C4-2B (cell line): ENCODE measurements at regions not wholly inside any gene's neighbourhood (a gene's known extent, or its start where the extent isn't known, plus 50 kb on each side); places are given as distances from the start of the nearest gene placed in this dataset.

ENCODE experiments used
- CTCF ChIP-seq: fragments of 450-650 bp; conservative IDR thresholded peaks from 2 replicates; pipeline ENCODE4 v1.5.1; 2017; ENCODE audit warnings: mild to moderate bottlenecking
- ZFX ChIP-seq: fragments of 450-650 bp; IDR thresholded peaks from 2 replicates; pipeline ENCODE4 v1.6.1; 2017

- no peak for TF ChIP-seq CTCF
- TF ChIP-seq ZFX = no peak
These were observed 676.4 kb upstream of the INTU start for GRCh38 chr4:126956184-126956897.
